MM.1S (cell line): ENCODE measurements at regions not wholly inside any gene's neighbourhood (a gene's known extent, or its start where the extent isn't known, plus 50 kb on each side); places are given as distances from the start of the nearest gene placed in this dataset.

Experiments
- CTCF ChIP-seq: fragments of 300-600 bp; sonication (generic); IDR thresholded peaks from 2 replicates; pipeline ENCODE4 v1.5.1; 2016; ENCODE audit warnings: antibody characterized with exemption, low read length, mixed read lengths
- EZH2 ChIP-seq: fragments of 300-600 bp; sonication (generic); optimal IDR thresholded peaks from 2 replicates; pipeline ENCODE3; 2017; ENCODE audit warnings: low read depth, mild to moderate bottlenecking, antibody characterized with exemption, low read length, mixed read lengths
- EZH2phosphoT487 ChIP-seq: fragments of 300-600 bp; sonication (generic); IDR thresholded peaks from 2 replicates; pipeline ENCODE4 v1.6.1; 2018; ENCODE audit warnings: antibody characterized with exemption, low read length

DNA sequence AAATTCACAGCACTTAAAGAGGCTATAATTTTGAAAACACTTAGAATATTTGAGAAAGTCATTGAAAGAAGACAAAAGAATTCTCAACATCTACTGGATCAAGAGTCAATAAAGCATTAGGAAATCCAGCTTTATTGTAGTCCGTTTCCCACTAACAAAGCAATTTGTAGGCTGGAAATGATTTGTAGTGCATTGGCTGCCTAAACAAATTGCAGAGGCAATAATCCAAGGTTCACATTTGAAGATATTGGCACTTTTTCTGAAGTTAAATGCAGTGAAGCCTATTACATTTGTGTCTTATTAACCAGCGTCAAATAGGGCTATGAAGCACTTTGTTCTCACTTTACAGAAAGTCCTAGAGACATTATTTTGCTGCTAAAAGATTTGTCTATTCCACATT lies 848.1 kb upstream of the SLITRK1 start:
- no peak for TF ChIP-seq CTCF
- TF ChIP-seq EZH2phosphoT487 = no peak
- TF ChIP-seq EZH2 = no peak
